Heart right ventricle (tissue), 16 donors: ENCODE measurements at regions not wholly inside any gene's neighbourhood (a gene's known extent, or its start where the extent isn't known, plus 50 kb on each side); places are given as distances from the start of the nearest gene placed in this dataset.

ENCODE experiments used
- ATAC-seq, 8 donors: fragments of 200-7000 bp; cut with Tn5 transposase; one replicate each; pipeline ENCODE4 v1.9.1; 2020; ENCODE audit warnings: mild to moderate bottlenecking in 8 of 8, moderate library complexity in 8 of 8, moderate number of reproducible peaks in 1 of 8
- DNase-seq, 2 donors: peaks; one replicate each; pipeline ENCODE4 v3.0.0-alpha.2; 2020
- H3K27ac ChIP-seq, 10 donors: fragments of 200-600 bp; sonication (generic) in 2 of 10; one replicate each; pipeline versions ENCODE4 v1.5.0 to v1.8.0; 2020 to 2022; ENCODE audit warnings: mild to moderate bottlenecking in 3 of 10
- H3K27me3 ChIP-seq, 7 donors: fragments of 200-600 bp; one replicate each; pipeline ENCODE4 v1.8.0; 2021 to 2022; ENCODE audit warnings: mild to moderate bottlenecking in 2 of 7
- H3K36me3 ChIP-seq, 9 donors: fragments of 200-600 bp; sonication (generic) in 1 of 9; one replicate each; pipeline versions ENCODE4 v1.5.0 to v1.8.0; 2020 to 2022; ENCODE audit warnings: mild to moderate bottlenecking in 2 of 9
- H3K4me1 ChIP-seq, 9 donors: fragments of 200-600 bp; sonication (generic) in 1 of 9; one replicate each; pipeline versions ENCODE4 v1.5.0 to v1.8.0; 2020 to 2022; ENCODE audit warnings: mild to moderate bottlenecking in 4 of 9
- H3K4me3 ChIP-seq, 10 donors: fragments of 200-600 bp; sonication (generic) in 2 of 10; one replicate each; pipeline versions ENCODE4 v1.5.0 to v1.8.0; 2020 to 2022; ENCODE audit warnings: mild to moderate bottlenecking in 7 of 10, moderate library complexity in 2 of 10
- H3K9me3 ChIP-seq, 11 donors: fragments of 200-600 bp in 10 of 11; sonication (generic) in 2 of 11; one replicate each; pipeline versions ENCODE4 v1.5.0 to v1.8.0; 2013 to 2022; ENCODE audit warnings: mild to moderate bottlenecking in 2 of 11, control low read depth in 1 of 11, moderate library complexity in 1 of 11
- CTCF ChIP-seq, 9 donors: fragments of 200-600 bp; sonication (generic) in 2 of 9; IDR thresholded peaks; one replicate each; pipeline versions ENCODE4 v1.5.0 to v1.8.0; 2021 to 2022; ENCODE audit warnings: antibody characterized with exemption in 9 of 9, mild to moderate bottlenecking in 5 of 9, moderate library complexity in 1 of 9
- WGBS, 2 donors: extraction: QIAGEN DNeasy Blood & Tissue Kit; methylation state at CpG; one replicate each; pipeline ENCODE4 v1.1.7; 2013; ENCODE audit warnings: inconsistent platforms in 1 of 2; 5-methylcytosine and 5-hydroxymethylcytosine counted together
- intact Hi-C, 10 donors: fragments of 100-400 bp; cut with DNase I; formaldehyde crosslinking; loops; one replicate each; pipeline versions ENCODE4 v1.11.1 to v1.14.2; 2022
- donor health status: Arrhythmogenic right ventricular cardiomyopathy.
- donor health status: ischemic (EF 13 %, LVEDD 7.1; RV severe dilation, severe dysfunction).
- donor health status: healthy with polysubstance abuse.
- donor health status: DM: no; HTN: yes; CAD: no.
- donor health status: DM: no; HTN: no; CAD: no.
- donor health status: ischemic (EF 25% LVEDD 6.9; RV normal size, moderate dysfunction).
- donor health status: ischemic (EF 25% LVEDD 5.7; RV mildly dilated, moderate dysfunction).
- donor health status: healthy.
- donor health status: DM: yes; HTN: yes; CAD: no.
- donor health status: Ischemic cardiomyopathy.
- donor health status: ischemic (EF 35%, LVEDD 5.7; RV mildly dilated, moderate dysfunction).
- donor health status: nonischemic (EF 11% LVEDD 7.7; RV severe dilation, severe dysfunction).
- donor health status: DM: yes; HTN: yes; CAD: no.
- donor health status: PGD.
- donor health status: ischemic (EF 29% LVEDD 5.4; RV normal size, mild dysfunction).
- donor health status: nonischemic (EF 23%, LVEDD 6.1; RV moderate dilation, normal function).

DNA sequence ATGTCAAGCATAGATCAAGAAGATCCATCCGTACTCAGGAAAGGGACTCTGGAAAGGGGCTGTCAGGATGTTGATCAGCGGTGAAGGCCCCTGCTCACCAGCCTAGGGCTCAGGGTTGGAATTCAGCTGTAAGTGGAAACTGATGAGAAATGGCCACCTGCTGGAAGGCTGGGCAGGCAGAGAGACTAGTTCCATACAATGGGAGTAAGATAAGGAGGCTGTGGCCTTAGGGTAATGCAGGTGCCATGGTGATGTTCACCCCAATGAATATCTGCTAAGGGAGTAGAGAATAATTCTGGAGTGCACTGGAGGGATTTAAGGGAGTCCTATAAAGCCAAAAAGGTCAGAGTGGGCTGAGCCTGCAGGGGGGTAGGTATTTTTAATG, 256.6 kb downstream of the CYRIA start:
- Histone ChIP-seq H3K4me1 (peaks cover 0 to 49% (median 8%) of the 10 kb centered on the region in 9 donors), H3K36me3 (no peaks in the 10 kb centered on the region), H3K9me3 (no peaks in the 10 kb centered on the region), H3K27ac (peak overlapping the region in 1 of 10 donors; percentile 12), H3K4me3 (no peak overlapping the region), H3K27me3 (no peaks in the 10 kb centered on the region)
- DNase-seq (no peak), ATAC-seq (no peak)
- intact Hi-C loops, result no loop called here
- WGBS, 2 donors, result 84 to 85% methylated on average over 2 of the region's 2 CpGs
- TF ChIP-seq CTCF (IDR thresholded peaks at IDR 0.05), result no peak

DNA sequence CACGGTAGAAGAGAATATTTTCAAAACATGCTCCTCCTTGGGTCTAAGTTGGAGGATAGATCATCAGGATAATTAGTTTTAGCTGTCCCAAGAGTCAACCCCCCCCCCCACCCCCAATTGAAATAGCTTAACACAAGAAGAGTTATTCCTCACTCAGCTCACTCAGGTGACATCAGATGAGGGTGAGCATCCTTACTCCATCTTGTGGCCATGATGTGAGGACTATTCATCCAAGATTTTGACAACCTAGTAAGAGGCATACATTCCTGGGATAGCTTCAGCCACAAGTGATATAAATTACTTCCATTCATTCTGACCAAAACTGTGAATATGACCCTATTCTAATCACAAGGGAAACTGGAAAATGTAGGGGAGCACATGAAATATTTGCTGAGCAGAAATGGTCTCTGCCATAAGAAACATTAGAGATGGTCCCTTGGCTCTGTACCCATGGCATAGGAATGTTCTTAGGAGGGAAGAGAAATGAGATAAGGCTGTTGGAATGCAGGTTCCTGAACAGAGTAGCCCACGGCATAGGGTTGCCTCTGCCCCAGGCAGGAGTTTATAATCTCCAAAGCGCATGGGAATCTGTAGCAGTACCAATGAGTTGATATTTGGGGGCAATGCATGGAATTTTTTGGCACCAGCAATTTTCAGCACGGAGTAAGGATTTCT, 257.2 kb downstream of the CYRIA start:
- ATAC-seq, result no peak
- H3K4me1 ChIP-seq, result peaks cover 0 to 44% (median 5%) of the 10 kb centered on the region in 9 donors
- H3K4me3 ChIP-seq, result no peak overlapping the region
- no peak for TF ChIP-seq CTCF (IDR thresholded peaks at IDR 0.05)
- 48 to 53% methylated on average over 4 of the region's 4 CpGs for WGBS, 2 donors
- intact Hi-C loops, result no loop called here
- no peak for DNase-seq
- peak overlapping the region in 1 of 10 donors; percentile 12 for H3K27ac ChIP-seq
- no peaks in the 10 kb centered on the region for H3K36me3 ChIP-seq
- H3K9me3 ChIP-seq, result no peaks in the 10 kb centered on the region
- no peaks in the 10 kb centered on the region for H3K27me3 ChIP-seq

DNA sequence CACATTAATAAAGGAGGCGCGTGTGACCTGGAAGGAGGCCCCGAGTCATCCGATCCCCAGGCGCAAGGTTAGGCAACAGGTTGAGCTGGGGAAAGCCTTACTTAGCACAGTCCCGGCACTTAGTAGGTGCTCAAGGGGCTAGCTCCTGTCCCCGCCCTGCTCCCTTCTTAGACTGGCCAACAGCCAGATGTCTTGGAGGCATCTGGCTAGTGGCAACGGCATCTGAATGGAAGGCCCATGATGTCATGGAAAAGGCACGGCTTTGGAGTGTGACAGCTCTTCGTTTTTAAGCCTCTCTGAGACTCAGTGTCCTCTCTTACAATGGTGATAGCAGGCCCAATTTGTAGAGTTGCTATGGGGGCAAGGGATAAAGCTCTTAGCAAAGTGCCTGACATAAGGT, 258.3 kb downstream of the CYRIA start:
- Histone ChIP-seq H3K36me3 (no peaks in the 10 kb centered on the region), H3K4me3 (no peak overlapping the region), H3K4me1 (peaks cover 0 to 36% (median 5%) of the 10 kb centered on the region in 9 donors), H3K27ac (peak overlapping the region in 6 of 10 donors; percentile 13 to 76 (median 68)), H3K9me3 (no peaks in the 10 kb centered on the region), H3K27me3 (no peaks in the 10 kb centered on the region)
- 56 to 58% methylated on average over 10 of the region's 10 CpGs for WGBS, 2 donors
- ATAC-seq (peak; percentile 61 to 95 (median 88)), DNase-seq (peak; percentile 18 to 65)
- no peak for TF ChIP-seq CTCF (IDR thresholded peaks at IDR 0.05)
- intact Hi-C loops, result no loop called here

DNA sequence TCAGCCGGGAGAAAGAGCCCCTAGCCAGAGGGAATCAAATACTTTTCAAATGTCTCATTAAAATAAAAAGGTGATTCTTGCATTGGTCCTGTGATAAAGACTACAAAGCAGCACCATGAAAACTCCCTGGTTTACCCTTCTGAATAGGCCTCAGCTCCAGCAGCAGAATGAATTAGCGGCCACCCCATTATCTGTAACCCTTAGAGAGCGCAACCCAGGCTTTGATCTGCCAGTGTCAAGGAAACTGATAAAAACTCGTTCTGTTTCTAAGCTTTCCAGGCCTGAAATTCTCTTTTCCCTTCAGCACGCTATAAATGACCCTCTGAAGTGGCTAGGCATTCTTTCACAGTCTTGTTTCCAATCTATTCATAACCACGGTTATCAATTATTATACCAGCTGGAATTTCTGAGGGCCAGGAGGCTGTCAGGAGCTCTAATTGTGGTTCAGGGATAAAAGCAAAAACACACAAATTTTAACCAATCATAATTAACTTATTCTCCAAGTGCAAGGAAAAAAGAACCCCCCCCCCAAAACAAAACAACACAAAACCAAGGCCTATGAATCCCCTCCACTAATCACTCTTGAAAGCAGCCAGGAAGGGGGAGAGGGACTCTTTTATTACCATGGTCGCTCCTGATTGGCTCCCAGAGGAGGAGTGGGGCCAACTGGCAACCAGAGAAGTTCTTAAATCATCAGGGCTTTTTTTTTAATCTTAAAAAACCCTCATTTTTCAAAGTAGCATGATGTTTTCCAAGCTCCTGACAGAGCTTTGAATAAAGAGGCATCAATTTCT, 258.9 kb downstream of the CYRIA start:
- no peaks in the 10 kb centered on the region for H3K36me3 ChIP-seq
- 44 to 48% methylated on average over 7 of the region's 7 CpGs for WGBS, 2 donors
- H3K9me3 ChIP-seq, result no peaks in the 10 kb centered on the region
- no peaks in the 10 kb centered on the region for H3K27me3 ChIP-seq
- intact Hi-C loops, result no loop called here
- H3K4me3 ChIP-seq, result no peak overlapping the region
- peaks cover 0 to 29% (median 5%) of the 10 kb centered on the region in 9 donors for H3K4me1 ChIP-seq
- no peak for DNase-seq
- TF ChIP-seq CTCF (IDR thresholded peaks at IDR 0.05), result no peak
- peak in 3 of 8 donors; percentile 38 to 49 (median 41) for ATAC-seq
- peak overlapping the region in 6 of 10 donors; percentile 22 to 76 (median 68) for H3K27ac ChIP-seq
